ENCODE measurements at regions not wholly inside any gene's neighbourhood (a gene's known extent, or its start where the extent isn't known, plus 50 kb on each side); places are given as distances from the start of the nearest gene placed in this dataset.
"Not testable (repeated sequence)": the region's sequence is repeated elsewhere in the genome, so short reads cannot be mapped to it uniquely, and the experiment has no call there.

- DNase-seq (ENCODE audit: low read depth in 2 of 2), result no peak
- H3K4me3 ChIP-seq (replicated peaks in 1 of 2; ENCODE audit: low read depth in 2 of 2, low read length in 2 of 2), result no peak overlapping the region
- no peak for TF ChIP-seq CTCF (IDR thresholded peaks at IDR 0.05; ENCODE audit: low read depth, low read length)
Observed at GRCh38 chr5:35538198-35538931, 79.3 kb upstream of the SPEF2 start.

GRCh38 chr5:35533156-35533555, 84.5 kb upstream of the SPEF2 start:
- no peak overlapping the region for H3K4me3 ChIP-seq (replicated peaks in 1 of 2; ENCODE audit: low read depth in 2 of 2, low read length in 2 of 2)
- no peak for DNase-seq (ENCODE audit: low read depth in 2 of 2)
- no peak for TF ChIP-seq CTCF (IDR thresholded peaks at IDR 0.05; ENCODE audit: low read depth, low read length)

- not testable (repeated sequence) for H3K4me3 ChIP-seq (replicated peaks in 1 of 2; ENCODE audit: low read depth in 2 of 2, low read length in 2 of 2); DNase-seq (ENCODE audit: low read depth in 2 of 2)
Observed at GRCh38 chr5:35531553-35531952, 86.1 kb upstream of the SPEF2 start.

- no peak for TF ChIP-seq CTCF (IDR thresholded peaks at IDR 0.05; ENCODE audit: low read depth, low read length)
- H3K4me3 ChIP-seq (replicated peaks in 1 of 2; ENCODE audit: low read depth in 2 of 2, low read length in 2 of 2), result no peak overlapping the region
- no peak for DNase-seq (ENCODE audit: low read depth in 2 of 2)
Observed at GRCh38 chr5:35518104-35518503, 99.6 kb upstream of the SPEF2 start.

- TF ChIP-seq CTCF (IDR thresholded peaks at IDR 0.05; ENCODE audit: low read depth, low read length), result no peak
- DNase-seq (ENCODE audit: low read depth in 2 of 2), result no peak
- H3K4me3 ChIP-seq (replicated peaks in 1 of 2; ENCODE audit: low read depth in 2 of 2, low read length in 2 of 2), result no peak overlapping the region
Observed at GRCh38 chr5:35516271-35516670, 101.4 kb upstream of the SPEF2 start.

- no peak for TF ChIP-seq CTCF (IDR thresholded peaks at IDR 0.05; ENCODE audit: low read depth, low read length)
- no peak overlapping the region for H3K4me3 ChIP-seq (replicated peaks in 1 of 2; ENCODE audit: low read depth in 2 of 2, low read length in 2 of 2)
- no peak for DNase-seq (ENCODE audit: low read depth in 2 of 2)
Observed at GRCh38 chr5:35513612-35514011, 104.1 kb upstream of the SPEF2 start.

GRCh38 chr5:35502206-35502605, 115.5 kb upstream of the SPEF2 start:
- no peak for DNase-seq (ENCODE audit: low read depth in 2 of 2)
- no peak overlapping the region for H3K4me3 ChIP-seq (replicated peaks in 1 of 2; ENCODE audit: low read depth in 2 of 2, low read length in 2 of 2)
- TF ChIP-seq CTCF (IDR thresholded peaks at IDR 0.05; ENCODE audit: low read depth, low read length), result no peak
